GM12874 (cell line): ENCODE measurements at regions not wholly inside any gene's neighbourhood (a gene's known extent, or its start where the extent isn't known, plus 50 kb on each side); places are given as distances from the start of the nearest gene placed in this dataset.

Experiments
- TF ChIP-seq, protein P1 (sequence below): IDR thresholded peaks from 2 replicates; pipeline ENCODE4 v1.5.1; 2011; ENCODE audit warnings: low read depth, mild to moderate bottlenecking, control low read depth, low read length, moderate library complexity; ENCODE audit not compliant: insufficient read depth

DNA sequence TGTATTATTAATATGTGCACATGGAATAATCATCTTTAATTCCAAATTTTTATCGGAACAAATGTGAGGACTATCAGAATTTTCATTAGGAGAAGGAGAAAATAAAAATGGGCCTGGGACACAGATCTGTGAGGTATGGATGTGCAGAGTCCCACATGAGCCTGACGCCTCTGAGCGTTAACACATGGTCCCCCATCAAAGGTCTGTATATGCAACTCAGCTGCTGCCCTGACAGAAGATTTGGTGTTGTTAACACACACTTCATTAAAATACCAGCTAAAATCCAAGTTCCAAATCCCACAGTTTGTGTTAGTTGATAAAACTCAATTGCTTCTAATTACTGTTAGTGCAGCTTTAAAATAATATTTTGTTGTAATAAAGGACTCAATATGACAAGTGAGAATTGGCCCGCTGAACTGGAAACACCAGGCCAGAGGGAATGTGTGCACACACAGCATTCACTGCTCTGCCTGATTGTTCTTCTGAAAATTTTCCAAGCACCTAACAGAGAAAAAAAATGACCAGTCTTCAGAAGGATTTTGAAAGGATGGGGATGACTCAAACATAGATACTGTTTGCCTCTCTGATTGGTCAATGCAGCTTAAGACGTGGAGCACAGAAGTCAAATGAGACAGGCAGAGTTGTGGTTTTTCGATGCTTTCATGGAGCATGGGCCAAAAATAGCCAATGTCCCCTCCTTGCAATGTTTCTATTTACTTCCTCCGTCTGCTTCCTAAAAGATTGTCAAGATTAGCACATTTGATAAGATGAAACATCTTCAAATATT lies 266.6 kb downstream of the NKX6-1 start:
- TF ChIP-seq, protein P1, sequence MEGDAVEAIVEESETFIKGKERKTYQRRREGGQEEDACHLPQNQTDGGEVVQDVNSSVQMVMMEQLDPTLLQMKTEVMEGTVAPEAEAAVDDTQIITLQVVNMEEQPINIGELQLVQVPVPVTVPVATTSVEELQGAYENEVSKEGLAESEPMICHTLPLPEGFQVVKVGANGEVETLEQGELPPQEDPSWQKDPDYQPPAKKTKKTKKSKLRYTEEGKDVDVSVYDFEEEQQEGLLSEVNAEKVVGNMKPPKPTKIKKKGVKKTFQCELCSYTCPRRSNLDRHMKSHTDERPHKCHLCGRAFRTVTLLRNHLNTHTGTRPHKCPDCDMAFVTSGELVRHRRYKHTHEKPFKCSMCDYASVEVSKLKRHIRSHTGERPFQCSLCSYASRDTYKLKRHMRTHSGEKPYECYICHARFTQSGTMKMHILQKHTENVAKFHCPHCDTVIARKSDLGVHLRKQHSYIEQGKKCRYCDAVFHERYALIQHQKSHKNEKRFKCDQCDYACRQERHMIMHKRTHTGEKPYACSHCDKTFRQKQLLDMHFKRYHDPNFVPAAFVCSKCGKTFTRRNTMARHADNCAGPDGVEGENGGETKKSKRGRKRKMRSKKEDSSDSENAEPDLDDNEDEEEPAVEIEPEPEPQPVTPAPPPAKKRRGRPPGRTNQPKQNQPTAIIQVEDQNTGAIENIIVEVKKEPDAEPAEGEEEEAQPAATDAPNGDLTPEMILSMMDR = no peak

DNA sequence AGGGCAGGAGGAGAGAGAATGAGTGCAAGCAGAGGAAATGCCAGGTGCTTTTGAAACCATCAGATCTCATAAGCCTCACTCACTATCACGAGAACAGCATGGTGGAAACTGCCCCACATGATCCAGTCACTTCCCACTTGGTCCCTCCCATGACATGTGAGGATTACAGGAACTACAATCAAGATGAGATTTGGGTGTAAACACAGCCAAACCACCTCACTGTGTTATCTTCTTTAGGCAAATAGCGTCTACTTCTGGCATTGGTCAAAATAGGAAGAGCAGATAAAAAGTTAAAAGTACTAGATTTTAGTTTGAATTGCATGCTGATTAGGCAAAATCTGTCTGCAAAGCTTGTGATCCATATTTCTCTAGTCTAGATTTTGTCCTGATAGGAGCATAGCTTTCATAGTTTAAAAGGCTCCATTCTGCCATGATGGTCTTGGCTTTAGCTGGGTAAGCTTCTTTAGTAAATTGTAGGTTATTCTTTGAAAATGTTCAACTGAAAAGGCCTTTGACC lies 267.5 kb downstream of the NKX6-1 start:
- TF ChIP-seq, protein P1 = no peak

DNA sequence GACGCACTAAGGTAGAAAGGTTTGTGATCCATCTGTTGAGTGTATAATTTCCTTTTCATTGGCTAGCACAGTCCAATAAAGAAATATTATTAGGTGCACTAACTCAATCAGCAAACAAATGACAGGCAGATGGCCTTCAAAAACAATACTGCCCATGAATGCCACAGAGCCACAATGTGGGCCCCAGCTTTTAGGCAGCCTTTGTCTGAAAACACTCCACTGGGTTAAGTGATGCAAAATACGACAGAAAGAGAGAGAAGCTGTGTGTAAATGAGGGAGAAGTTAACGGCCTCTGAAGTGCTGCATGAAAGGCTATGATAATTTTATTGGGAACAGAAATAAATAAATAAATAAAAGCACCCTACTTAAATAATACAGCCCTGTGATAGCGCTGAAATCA lies 274.6 kb downstream of the NKX6-1 start:
- TF ChIP-seq, protein P1 = no peak

DNA sequence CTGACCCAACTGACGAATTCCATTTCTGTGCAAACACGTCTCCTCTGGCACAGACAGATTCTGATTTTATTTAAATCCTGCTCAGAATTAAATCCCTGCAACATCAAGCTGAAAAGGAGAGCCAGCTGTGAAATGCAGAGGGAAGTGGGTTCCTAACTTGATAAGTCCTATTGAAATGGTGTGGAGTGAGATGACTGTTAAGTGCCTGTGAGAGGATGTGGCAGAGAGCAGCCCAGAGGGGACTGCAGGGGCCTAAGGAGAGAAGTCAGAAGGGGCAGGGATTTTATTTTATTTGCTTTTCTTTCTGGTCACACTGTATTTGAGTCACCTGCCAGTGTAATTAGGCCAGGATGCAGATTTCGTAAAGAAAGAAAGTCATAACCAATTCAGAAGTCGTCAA lies 277.4 kb downstream of the NKX6-1 start:
- TF ChIP-seq, protein P1 = no peak

DNA sequence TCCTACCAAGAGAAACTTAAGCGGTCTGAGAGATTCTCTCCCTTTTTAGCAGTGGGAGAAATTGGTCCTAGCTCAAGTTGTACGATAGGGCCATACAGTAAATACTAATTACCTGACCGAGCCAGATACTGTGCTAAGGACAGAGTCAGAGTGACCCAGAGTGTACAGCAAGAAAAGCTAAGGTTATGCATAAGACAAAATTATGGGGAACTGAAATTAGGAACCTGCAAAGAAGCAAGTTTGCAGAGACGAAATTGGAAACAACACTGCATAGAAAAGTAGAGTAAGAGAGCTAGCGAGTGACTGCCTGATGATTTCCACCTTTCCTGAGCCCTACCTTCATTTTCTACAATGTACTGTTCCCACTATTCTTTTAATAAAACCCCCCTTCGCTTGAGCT lies 278.1 kb downstream of the NKX6-1 start:
- TF ChIP-seq, protein P1 = no peak

DNA sequence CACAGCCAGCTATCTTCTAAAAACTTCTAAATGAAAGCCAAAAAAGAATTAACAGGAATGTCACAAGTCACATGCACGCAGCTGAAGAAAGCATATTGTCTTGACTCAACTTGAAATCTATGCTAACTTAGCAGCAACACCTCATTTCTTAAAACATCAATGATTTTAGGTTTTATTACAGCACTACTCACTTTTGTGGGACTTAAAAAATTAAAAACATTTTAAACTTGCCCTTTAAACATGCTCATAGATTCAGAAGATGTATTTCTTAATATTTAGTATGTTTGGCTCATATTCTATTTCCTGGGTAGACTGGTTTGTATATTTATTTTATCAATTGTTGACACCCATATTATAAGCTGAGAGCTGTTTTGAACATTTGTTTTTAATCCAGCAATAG lies 279.4 kb downstream of the NKX6-1 start:
- TF ChIP-seq, protein P1 = no peak

DNA sequence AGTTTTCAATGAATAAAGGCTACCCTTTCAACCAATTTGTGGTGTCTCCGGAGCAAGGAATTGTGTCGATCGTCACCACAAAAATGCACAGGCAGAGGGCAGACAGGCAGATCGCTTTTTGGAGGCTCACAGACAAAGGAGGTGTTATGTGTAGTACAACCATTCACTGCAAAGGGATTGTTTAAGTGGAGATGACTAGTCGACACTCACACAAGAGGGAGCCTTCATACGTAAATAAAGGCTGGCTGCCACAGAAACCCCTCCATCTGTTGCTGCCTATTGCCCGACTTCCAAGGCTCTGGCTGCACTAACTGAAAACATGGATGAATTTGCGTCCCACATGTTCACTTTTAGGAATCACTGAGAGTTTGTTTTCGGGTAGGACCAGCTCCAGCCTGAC lies 281.1 kb downstream of the NKX6-1 start:
- TF ChIP-seq, protein P1 = no peak
